ENCODE measurements at regions not wholly inside any gene's neighbourhood (a gene's known extent, or its start where the extent isn't known, plus 50 kb on each side); places are given as distances from the start of the nearest gene placed in this dataset.
"Not testable (repeated sequence)": the region's sequence is repeated elsewhere in the genome, so short reads cannot be mapped to it uniquely, and the experiment has no call there.

DNA sequence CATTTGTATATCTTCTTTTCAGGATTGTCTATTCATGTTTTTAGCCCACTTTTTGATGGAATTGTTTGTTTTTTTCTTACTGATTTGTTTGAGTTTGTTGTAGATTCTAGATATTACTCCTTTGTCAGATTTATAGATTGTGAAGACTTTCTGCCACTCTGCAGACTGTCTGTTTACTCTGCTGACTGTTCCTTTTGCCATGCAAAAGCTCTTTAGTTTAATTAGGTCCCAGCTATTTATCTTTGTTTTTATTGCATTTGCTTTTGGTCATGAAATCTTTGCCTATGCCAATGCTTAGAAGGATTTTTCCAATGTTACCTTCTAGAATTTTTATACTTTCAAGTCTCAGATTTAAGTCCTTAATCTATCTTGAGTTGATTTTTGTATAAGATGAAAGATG is 564.0 kb upstream of the NECTIN3 start:
- TF ChIP-seq CTCF, POLR2A (IDR thresholded peaks at IDR 0.05): not testable (repeated sequence)
